Stomach (tissue), 4 donors: ENCODE measurements at regions not wholly inside any gene's neighbourhood (a gene's known extent, or its start where the extent isn't known, plus 50 kb on each side); places are given as distances from the start of the nearest gene placed in this dataset.

ENCODE experiments used
- CTCF ChIP-seq, 7 experiments: fragments of 450-650 bp in 4 of 7; fragments of 200-600 bp in 3 of 7; sonication (generic) in 3 of 7; IDR thresholded peaks; one replicate each; pipeline ENCODE4 v1.5.1; 2016 to 2019; ENCODE audit warnings: antibody characterized with exemption in 7 of 7, control low read depth in 2 of 7, mild to moderate bottlenecking in 1 of 7
- POLR2A ChIP-seq, 4 donors: fragments of 450-650 bp; IDR thresholded peaks; one replicate each; pipeline ENCODE4 v1.6.1; 2016; ENCODE audit warnings: antibody characterized with exemption in 4 of 4, control low read depth in 2 of 4, mild to moderate bottlenecking in 1 of 4, moderate library complexity in 1 of 4
- POLR2AphosphoS5 ChIP-seq, 3 donors: sonication (generic); formaldehyde crosslinking; IDR thresholded peaks; one replicate each; pipeline ENCODE4 v1.6.1; 2016; ENCODE audit warnings: antibody characterized with exemption in 3 of 3

GRCh38 chr7:46421441-46422230 is 500.6 kb upstream of the IGFBP3 start:
- TF ChIP-seq CTCF (IDR thresholded peaks at IDR 0.05): no peak
- no peak for TF ChIP-seq POLR2A (IDR thresholded peaks at IDR 0.05)
- no peak for TF ChIP-seq POLR2AphosphoS5 (IDR thresholded peaks at IDR 0.05)
